A549 (cell line): ENCODE measurements at regions not wholly inside any gene's neighbourhood (a gene's known extent, or its start where the extent isn't known, plus 50 kb on each side); places are given as distances from the start of the nearest gene placed in this dataset.

Experiments used
- ATAC-seq, 2 experiments: fragments of 200-7000 bp in 1 of 2; fragments of >200 bp in 1 of 2; cut with Nextera tagmentation in 1 of 2; cut with Tn5 transposase in 1 of 2; 3 replicates each; pipeline versions ENCODE4 v1.8.0 to v1.9.1; 2018 to 2020; ENCODE audit warnings: mild to moderate bottlenecking in 1 of 2, moderate library complexity in 1 of 2
- CTCF ChIA-PET: fragments of 300-600 bp; sonication (Branson Sonifier 250); formaldehyde crosslinking; extraction: SDS; loops from one replicate; lab custom pipeline; 2021; ENCODE audit warnings: antibody characterized with exemption, inconsistent platforms; lab: Yijun Ruan, JAX
- POLR2A ChIA-PET: fragments of 350-600 bp; formaldehyde crosslinking; extraction: SDS; loops from one replicate; lab custom pipeline; 2021; ENCODE audit warnings: antibody characterized with exemption, inconsistent platforms; lab: Yijun Ruan, JAX
- DNase-seq, 2 experiments: peaks; one replicate each; pipeline versions ENCODE4 v3.0.0 to v3.0.0-alpha.2; 2011 to 2016; ENCODE audit warnings: low read depth in 1 of 2, low spot score in 1 of 2
- FAIRE-seq: peaks from 2 replicates; lab custom pipeline; 2011; peaks lifted over from hg19 to GRCh38; lab: Jason Lieb, UNC
- H3K27ac ChIP-seq, 2 experiments: fragments of >200 bp; sonication (Bioruptor Twin); formaldehyde crosslinking; 3 replicates each; pipeline ENCODE4 v1.5.1; 2016 to 2017
- H3K4me1 ChIP-seq: fragments of >200 bp; sonication (Bioruptor Twin); formaldehyde crosslinking; 3 replicates; pipeline ENCODE4 v1.6.1; 2016
- H3K4me2 ChIP-seq: fragments of >200 bp; sonication (Bioruptor Twin); formaldehyde crosslinking; 3 replicates; pipeline ENCODE4 v1.6.1; 2016
- H3K4me3 ChIP-seq: fragments of >200 bp; sonication (Bioruptor Twin); formaldehyde crosslinking; 3 replicates; pipeline ENCODE4 v1.5.1; 2016
- H3K9me3 ChIP-seq: fragments of >200 bp; sonication (Bioruptor Twin); formaldehyde crosslinking; 3 replicates; pipeline ENCODE4 v1.6.1; 2016
- BHLHE40 ChIP-seq: IDR thresholded peaks from 2 replicates; pipeline ENCODE4 v1.6.1; 2012; ENCODE audit warnings: low read depth, low read length, inconsistent platforms
- CEBPB ChIP-seq, 2 experiments: fragments of >200 bp in 1 of 2; sonication (Bioruptor Twin) in 1 of 2; formaldehyde crosslinking in 1 of 2; IDR thresholded peaks; 2 replicates each; pipeline ENCODE4 v1.6.1; 2012 to 2016
- CHD2 ChIP-seq: fragments of 150-350 bp; IDR thresholded peaks from 2 replicates; pipeline ENCODE4 v1.6.1; 2014; ENCODE audit warnings: low read length; ENCODE audit not compliant: partially characterized antibody
- CHD4 ChIP-seq: fragments of 200-600 bp; sonication (generic); IDR thresholded peaks from 2 replicates; pipeline ENCODE4 v1.6.1; 2016; ENCODE audit warnings: antibody characterized with exemption, mild to moderate bottlenecking, borderline replicate concordance
- EP300 ChIP-seq, 2 experiments: fragments of >200 bp; sonication (Bioruptor Twin); formaldehyde crosslinking; IDR thresholded peaks; 2 replicates in 1 of 2; 3 replicates in 1 of 2; pipeline ENCODE4 v1.6.1; 2016 to 2017
- ESRRA ChIP-seq: fragments of 150-350 bp; IDR thresholded peaks from 2 replicates; pipeline ENCODE4 v1.6.1; 2014; ENCODE audit warnings: mild to moderate bottlenecking, low read length, borderline replicate concordance
- GATA3 ChIP-seq: IDR thresholded peaks from 2 replicates; pipeline ENCODE4 v1.6.1; 2012; ENCODE audit warnings: borderline replicate concordance
- HEYL ChIP-seq: fragments of 250-450 bp; sonication (Bioruptor Pico); IDR thresholded peaks from 2 replicates; pipeline ENCODE4 v1.8.0; 2021; ENCODE audit warnings: mild to moderate bottlenecking, moderate library complexity
- HOXB5 ChIP-seq: fragments of 250-450 bp; sonication (Bioruptor Pico); IDR thresholded peaks from 2 replicates; pipeline ENCODE4 v1.5.0; 2020; ENCODE audit warnings: mild to moderate bottlenecking, moderate library complexity
- JUN ChIP-seq, 2 experiments: fragments of >200 bp; sonication (Bioruptor Twin); formaldehyde crosslinking; IDR thresholded peaks; 2 replicates in 1 of 2; 3 replicates in 1 of 2; pipeline ENCODE4 v1.6.1; 2016 to 2017
- JUNB ChIP-seq: fragments of >200 bp; sonication (Bioruptor Twin); formaldehyde crosslinking; IDR thresholded peaks from 2 replicates; pipeline ENCODE4 v1.6.1; 2016
- KDM1A ChIP-seq: fragments of 200-600 bp; sonication (generic); IDR thresholded peaks from 2 replicates; pipeline ENCODE4 v1.6.1; 2016; ENCODE audit warnings: low read depth, mild to moderate bottlenecking
- KDM5A ChIP-seq: fragments of 200-600 bp; sonication (generic); IDR thresholded peaks from 2 replicates; pipeline ENCODE4 v1.6.1; 2016; ENCODE audit warnings: antibody characterized with exemption, mild to moderate bottlenecking
- NPAS2 ChIP-seq: fragments of 250-450 bp; sonication (Bioruptor Pico); IDR thresholded peaks from 2 replicates; pipeline ENCODE4 v1.8.0; 2022; ENCODE audit warnings: mild to moderate bottlenecking, moderate library complexity, borderline replicate concordance
- NR3C1 ChIP-seq: fragments of >200 bp; sonication (Bioruptor Twin); formaldehyde crosslinking; IDR thresholded peaks from 3 replicates; pipeline ENCODE4 v1.6.1; 2017
- POLR2A ChIP-seq: IDR thresholded peaks from 2 replicates; pipeline ENCODE4 v1.6.1; 2012; ENCODE audit warnings: mild to moderate bottlenecking, low read length
- RARB ChIP-seq: fragments of 250-450 bp; sonication (Bioruptor Pico); IDR thresholded peaks from 2 replicates; pipeline ENCODE4 v1.8.0; 2021; ENCODE audit warnings: mild to moderate bottlenecking, moderate library complexity
- RCOR1 ChIP-seq: fragments of 150-350 bp; IDR thresholded peaks from 2 replicates; pipeline ENCODE4 v1.6.1; 2014; ENCODE audit warnings: antibody characterized with exemption, low read length, low read depth
- SREBF2 ChIP-seq: fragments of 450-650 bp; IDR thresholded peaks from 2 replicates; pipeline ENCODE4 v1.6.1; 2014; ENCODE audit warnings: mild to moderate bottlenecking, moderate library complexity
- TFCP2L1 ChIP-seq: fragments of 250-450 bp; sonication (Bioruptor Pico); IDR thresholded peaks from 2 replicates; pipeline ENCODE4 v1.5.0; 2021; ENCODE audit warnings: mild to moderate bottlenecking
- ZC3H11A ChIP-seq: fragments of 450-650 bp; IDR thresholded peaks from 2 replicates; pipeline ENCODE4 v1.6.1; 2014; ENCODE audit warnings: antibody characterized with exemption, mild to moderate bottlenecking
- ZNF302 ChIP-seq: fragments of 250-450 bp; sonication (Bioruptor Pico); IDR thresholded peaks from 2 replicates; pipeline ENCODE4 v1.9.0; 2021; ENCODE audit warnings: inconsistent platforms, mild to moderate bottlenecking, moderate library complexity
- ZSCAN20 ChIP-seq: fragments of 250-450 bp; sonication (Bioruptor Pico); IDR thresholded peaks from 2 replicates; pipeline ENCODE4 v1.8.0; 2022; ENCODE audit warnings: mild to moderate bottlenecking, moderate library complexity
- whole genome bisulfite sequencing: methylation state at CpG from one replicate; pipeline ENCODE4 v1.1.6; 2017; ENCODE audit errors: missing lambda C conversion rate; 5-methylcytosine and 5-hydroxymethylcytosine counted together
- TF ChIP-seq, protein P1 (sequence below): fragments of 250-450 bp; sonication (Bioruptor Pico); IDR thresholded peaks from 2 replicates; pipeline ENCODE4 v1.5.0; 2020; ENCODE audit warnings: low read depth, mild to moderate bottlenecking, moderate library complexity
- TF ChIP-seq, protein P2 (sequence below): fragments of 200-600 bp; sonication (generic); IDR thresholded peaks from 2 replicates; pipeline ENCODE4 v1.6.1; 2016; ENCODE audit warnings: antibody characterized with exemption, mild to moderate bottlenecking, moderate library complexity
- TF ChIP-seq, protein P3 (sequence below): IDR thresholded peaks from 2 replicates; pipeline ENCODE4 v1.6.1; 2012; ENCODE audit warnings: low read depth, borderline replicate concordance

DNA sequence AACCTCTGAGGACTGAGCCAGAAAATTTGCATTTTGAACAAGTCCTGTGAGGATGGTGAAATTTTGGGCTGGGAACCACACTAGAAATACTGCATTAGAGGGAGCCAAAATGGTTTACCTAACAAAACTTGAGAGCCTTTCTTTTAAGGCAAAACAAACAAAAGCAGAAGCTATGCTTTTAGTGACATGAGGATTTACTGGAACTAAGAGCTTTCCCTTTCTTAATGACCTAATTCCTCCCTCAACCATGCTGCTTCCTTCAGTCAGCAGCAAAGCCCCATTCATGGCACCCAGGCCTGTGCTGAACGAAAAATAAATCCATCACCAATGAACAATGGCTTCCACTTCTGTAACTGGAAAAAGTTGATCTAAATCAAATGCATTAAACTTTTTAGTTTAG, 974.3 kb downstream of the HACE1 start:
- H3K9me3 ChIP-seq = no peaks in the 10 kb centered on the region
- TF ChIP-seq JUN (IDR thresholded peaks at IDR 0.05) (no peak), CHD4 (no peak), BHLHE40 (no peak)
- TF ChIP-seq, protein P1, sequence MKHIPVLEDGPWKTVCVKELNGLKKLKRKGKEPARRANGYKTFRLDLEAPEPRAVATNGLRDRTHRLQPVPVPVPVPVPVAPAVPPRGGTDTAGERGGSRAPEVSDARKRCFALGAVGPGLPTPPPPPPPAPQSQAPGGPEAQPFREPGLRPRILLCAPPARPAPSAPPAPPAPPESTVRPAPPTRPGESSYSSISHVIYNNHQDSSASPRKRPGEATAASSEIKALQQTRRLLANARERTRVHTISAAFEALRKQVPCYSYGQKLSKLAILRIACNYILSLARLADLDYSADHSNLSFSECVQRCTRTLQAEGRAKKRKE = no peak
- TF ChIP-seq, all 56 proteins: peak for 0
- no peak for ATAC-seq
- Histone ChIP-seq H3K4me1 (no peaks in the 10 kb centered on the region), H3K4me3 (no peak overlapping the region), H3K27ac (no peak overlapping the region), H3K4me2 (no peak overlapping the region)
- DNase-seq = no peak
- ChIA-PET POLR2A (no interaction called here), CTCF (no interaction called here)
- 7% methylated on average over 1 of the region's 1 CpG for WGBS
- no peak for FAIRE-seq

DNA sequence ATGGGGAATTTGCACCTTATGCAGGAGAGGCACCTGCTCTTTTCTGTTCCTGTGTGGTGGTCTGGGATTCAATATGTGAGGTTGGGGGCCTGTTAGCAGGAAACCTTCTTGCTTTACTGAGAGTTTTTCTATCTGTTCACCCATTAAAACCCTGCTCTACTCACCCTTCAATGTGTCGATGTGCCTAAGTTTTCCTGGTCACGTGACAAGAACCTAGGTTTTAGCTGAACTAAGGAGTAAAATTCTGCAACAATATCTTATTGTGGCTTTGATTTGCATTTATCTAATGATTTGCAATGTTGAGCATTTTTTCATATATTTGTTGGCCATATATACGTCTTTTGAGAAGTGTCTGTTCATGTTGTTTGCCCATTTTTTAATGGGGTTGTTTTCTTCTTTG, 979.9 kb downstream of the HACE1 start:
- Histone ChIP-seq H3K4me2 (no peak overlapping the region), H3K4me1 (no peaks in the 10 kb centered on the region), H3K4me3 (no peak overlapping the region), H3K9me3 (no peaks in the 10 kb centered on the region), H3K27ac (no peak overlapping the region)
- WGBS = 0% methylated on average over 3 of the region's 3 CpGs
- FAIRE-seq (no peak), DNase-seq (no peak), ATAC-seq (no peak)
- POLR2A ChIA-PET = no interaction called here
- no peak for TF ChIP-seq RCOR1
- no peak for TF ChIP-seq BHLHE40
- no peak for TF ChIP-seq RARB
- no peak for TF ChIP-seq JUNB
- no peak for TF ChIP-seq EP300 (IDR thresholded peaks at IDR 0.05)
- TF ChIP-seq TFCP2L1 = no peak
- no peak for TF ChIP-seq NPAS2 (CRISPR knock-in tag)
- TF ChIP-seq, protein P2, sequence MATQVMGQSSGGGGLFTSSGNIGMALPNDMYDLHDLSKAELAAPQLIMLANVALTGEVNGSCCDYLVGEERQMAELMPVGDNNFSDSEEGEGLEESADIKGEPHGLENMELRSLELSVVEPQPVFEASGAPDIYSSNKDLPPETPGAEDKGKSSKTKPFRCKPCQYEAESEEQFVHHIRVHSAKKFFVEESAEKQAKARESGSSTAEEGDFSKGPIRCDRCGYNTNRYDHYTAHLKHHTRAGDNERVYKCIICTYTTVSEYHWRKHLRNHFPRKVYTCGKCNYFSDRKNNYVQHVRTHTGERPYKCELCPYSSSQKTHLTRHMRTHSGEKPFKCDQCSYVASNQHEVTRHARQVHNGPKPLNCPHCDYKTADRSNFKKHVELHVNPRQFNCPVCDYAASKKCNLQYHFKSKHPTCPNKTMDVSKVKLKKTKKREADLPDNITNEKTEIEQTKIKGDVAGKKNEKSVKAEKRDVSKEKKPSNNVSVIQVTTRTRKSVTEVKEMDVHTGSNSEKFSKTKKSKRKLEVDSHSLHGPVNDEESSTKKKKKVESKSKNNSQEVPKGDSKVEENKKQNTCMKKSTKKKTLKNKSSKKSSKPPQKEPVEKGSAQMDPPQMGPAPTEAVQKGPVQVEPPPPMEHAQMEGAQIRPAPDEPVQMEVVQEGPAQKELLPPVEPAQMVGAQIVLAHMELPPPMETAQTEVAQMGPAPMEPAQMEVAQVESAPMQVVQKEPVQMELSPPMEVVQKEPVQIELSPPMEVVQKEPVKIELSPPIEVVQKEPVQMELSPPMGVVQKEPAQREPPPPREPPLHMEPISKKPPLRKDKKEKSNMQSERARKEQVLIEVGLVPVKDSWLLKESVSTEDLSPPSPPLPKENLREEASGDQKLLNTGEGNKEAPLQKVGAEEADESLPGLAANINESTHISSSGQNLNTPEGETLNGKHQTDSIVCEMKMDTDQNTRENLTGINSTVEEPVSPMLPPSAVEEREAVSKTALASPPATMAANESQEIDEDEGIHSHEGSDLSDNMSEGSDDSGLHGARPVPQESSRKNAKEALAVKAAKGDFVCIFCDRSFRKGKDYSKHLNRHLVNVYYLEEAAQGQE = no peak
- no peak for TF ChIP-seq ZNF302
- TF ChIP-seq KDM1A = no peak
- TF ChIP-seq CEBPB (IDR thresholded peaks at IDR 0.05) = no peak
- no peak for TF ChIP-seq CHD2
- no peak for TF ChIP-seq ESRRA
- TF ChIP-seq HOXB5 (CRISPR knock-in tag) = no peak
- TF ChIP-seq, protein P3, sequence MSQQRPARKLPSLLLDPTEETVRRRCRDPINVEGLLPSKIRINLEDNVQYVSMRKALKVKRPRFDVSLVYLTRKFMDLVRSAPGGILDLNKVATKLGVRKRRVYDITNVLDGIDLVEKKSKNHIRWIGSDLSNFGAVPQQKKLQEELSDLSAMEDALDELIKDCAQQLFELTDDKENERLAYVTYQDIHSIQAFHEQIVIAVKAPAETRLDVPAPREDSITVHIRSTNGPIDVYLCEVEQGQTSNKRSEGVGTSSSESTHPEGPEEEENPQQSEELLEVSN = no peak
- TF ChIP-seq NR3C1 = no peak
- TF ChIP-seq JUN (IDR thresholded peaks at IDR 0.05) = no peak
- CTCF ChIA-PET = no interaction called here

DNA sequence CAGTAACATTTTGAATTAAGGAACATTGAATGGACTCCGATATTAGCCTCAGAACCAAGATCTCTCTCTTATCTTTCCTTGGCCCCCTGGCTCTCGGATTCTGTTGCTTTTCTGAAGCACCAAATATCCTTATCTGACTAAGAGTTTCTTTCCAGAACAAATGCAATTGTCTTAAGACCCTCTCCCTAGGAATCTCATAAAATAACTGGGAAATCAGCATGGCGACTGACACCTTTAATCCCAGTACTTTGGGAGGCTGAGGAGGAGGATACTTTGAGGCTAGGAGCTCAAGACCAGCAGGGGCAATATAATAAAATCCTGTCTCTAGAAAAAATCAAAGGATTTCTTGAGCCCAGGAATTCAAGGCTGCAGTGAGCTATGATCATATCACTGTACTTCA, 984.5 kb downstream of the HACE1 start:
- WGBS = 19% methylated on average over 3 of the region's 3 CpGs
- ChIA-PET CTCF (no interaction called here), POLR2A (no interaction called here)
- H3K27ac ChIP-seq = no peak overlapping the region
- FAIRE-seq = no peak
- DNase-seq = no peak
- H3K4me1 ChIP-seq = no peaks in the 10 kb centered on the region
- H3K4me3 ChIP-seq = no peak overlapping the region
- TF ChIP-seq JUN (IDR thresholded peaks at IDR 0.05) (no peak), ZSCAN20 (CRISPR knock-in tag) (no peak), SREBF2 (no peak), BHLHE40 (no peak), POLR2A (no peak), KDM5A (no peak), GATA3 (no peak), HEYL (CRISPR knock-in tag) (no peak), ZC3H11A (no peak)
- TF ChIP-seq, protein P2 = no peak
- ATAC-seq = no peak
- H3K9me3 ChIP-seq = no peaks in the 10 kb centered on the region
- no peak overlapping the region for H3K4me2 ChIP-seq
